ENCODE measurements at regions not wholly inside any gene's neighbourhood (a gene's known extent, or its start where the extent isn't known, plus 50 kb on each side); places are given as distances from the start of the nearest gene placed in this dataset.

- H3K27ac ChIP-seq (ENCODE audit: low read depth, low read length): no peak overlapping the region
- H3K36me3 ChIP-seq (ENCODE audit: control insufficient read depth in 2 of 4, insufficient read depth in 4 of 4, low read length in 3 of 4): no peaks in the 10 kb centered on the region
- H3K4ac ChIP-seq (replicated peaks; ENCODE audit: insufficient read length, low read depth, low read length): no peak overlapping the region
- H3K79me1 ChIP-seq (ENCODE audit: low read depth, low read length): no peaks in the 10 kb centered on the region
- no peak overlapping the region for H3K23ac ChIP-seq (ENCODE audit: insufficient read length)
- H3K9me3 ChIP-seq (ENCODE audit: insufficient read depth in 2 of 2, low read depth in 1 of 2, low read length in 1 of 2): no peaks in the 10 kb centered on the region
- POLR2A ChIA-PET (ENCODE audit: partially characterized antibody): no interaction called here
- no peak overlapping the region for H3K14ac ChIP-seq (ENCODE audit: insufficient read length)
- no peak overlapping the region for H3K4me3 ChIP-seq (ENCODE audit: extremely low read depth in 1 of 4, insufficient read depth in 2 of 4, low read depth in 3 of 4, low read length in 4 of 4)
- no peak for DNase-seq (ENCODE audit: low read depth in 1 of 2, low spot score in 2 of 2)
- H2BK120ac ChIP-seq (replicated peaks; ENCODE audit: low read depth, low read length): no peak overlapping the region
- no peak overlapping the region for H3K18ac ChIP-seq (ENCODE audit: extremely low read depth, low read length)
- no peak overlapping the region for H3K56ac ChIP-seq (replicated peaks; ENCODE audit: insufficient read length, low read depth, low read length)
- H3K27me3 ChIP-seq (replicated peaks in 1 of 4; ENCODE audit: control insufficient read depth in 3 of 4, extremely low read depth in 1 of 4, insufficient read depth in 3 of 4, low read length in 3 of 4): no peaks in the 10 kb centered on the region
- WGBS, 2 experiments (ENCODE audit: extremely low coverage in 1 of 2, insufficient coverage in 1 of 2, insufficient read length in 1 of 2, insufficient replicate concordance in 2 of 2, low coverage in 1 of 2, low lambda C conversion rate in 2 of 2, missing lambda C conversion rate in 1 of 2): 92% methylated on average over 1 of the region's 1 CpG; no CpG with 5 or more reads in 1 of the 2 experiments
- H2BK20ac ChIP-seq (ENCODE audit: low read length): no peak overlapping the region
- H4K5ac ChIP-seq (ENCODE audit: insufficient read length, low read depth, low read length): no peak overlapping the region
- no peak overlapping the region for H2BK12ac ChIP-seq (ENCODE audit: low read depth, low read length)
- H4K91ac ChIP-seq (replicated peaks; ENCODE audit: insufficient read length, low read length): no peak overlapping the region
- CTCF ChIA-PET (ENCODE audit: partially characterized antibody): interaction anchor here (0.6 to 1.1 kb wide), 2 partner anchors 15 to 60 kb away, joined by 3 read pairs; no protein-coding TSS in a partner anchor
- no peaks in the 10 kb centered on the region for H3K79me2 ChIP-seq (ENCODE audit: control insufficient read depth in 1 of 2, insufficient read depth in 2 of 2, low read length in 2 of 2)
- H3K23me2 ChIP-seq (ENCODE audit: low read depth, low read length): no peaks in the 10 kb centered on the region
- no peak overlapping the region for H2AFZ ChIP-seq (ENCODE audit: low read length)
- FAIRE-seq: no peak
- H3K4me2 ChIP-seq (ENCODE audit: insufficient read depth in 1 of 2, low read depth in 2 of 2, low read length in 2 of 2): no peak overlapping the region
- TF ChIP-seq JUN (IDR thresholded peaks at IDR 0.05; ENCODE audit: low read depth, low read length) (no peak), RXRA (IDR thresholded peaks at IDR 0.05; ENCODE audit: insufficient read depth, low read depth, low read length) (no peak)
- no peaks in the 10 kb centered on the region for H3K4me1 ChIP-seq (replicated peaks in 1 of 4; ENCODE audit: control insufficient read depth in 3 of 4, insufficient read depth in 4 of 4, low read length in 3 of 4)
- no peak overlapping the region for H2AK5ac ChIP-seq (ENCODE audit: low read depth, low read length)
- no peak overlapping the region for H2BK5ac ChIP-seq (ENCODE audit: low read depth, low read length)
- no peak overlapping the region for H3K9ac ChIP-seq (replicated peaks in 1 of 4; ENCODE audit: extremely low read depth in 1 of 4, low read depth in 3 of 4, low read length in 3 of 4)
- no peak overlapping the region for H2BK15ac ChIP-seq (ENCODE audit: low read length)
- H4K20me1 ChIP-seq (replicated peaks in 1 of 2; ENCODE audit: control insufficient read depth in 1 of 2, insufficient read depth in 2 of 2, low read length in 2 of 2): no peaks in the 10 kb centered on the region
- no peak overlapping the region for H4K8ac ChIP-seq (ENCODE audit: extremely low read depth, insufficient read depth, low read length)
Observed at GRCh38 chr13:67538906-67539305, 308.8 kb upstream of the PCDH9 start.

Data from H1 (cell line).